HCT116 (cell line): ENCODE measurements at regions not wholly inside any gene's neighbourhood (a gene's known extent, or its start where the extent isn't known, plus 50 kb on each side); places are given as distances from the start of the nearest gene placed in this dataset.

Experiments
- ATAC-seq: fragments of 200-7000 bp; cut with Tn5 transposase; 2 replicates; pipeline ENCODE4 v1.9.1; 2020; ENCODE audit warnings: mild to moderate bottlenecking, moderate library complexity
- BruUV-seq: library from RNA; stranded (reverse); fragments of 400-500 nt; replicated peaks from 2 replicates; lab custom pipeline; 2021; lab: Mats Ljungman, UMichigan
- CTCF ChIA-PET: fragments of 300-600 bp; sonication (Branson Sonifier 250); formaldehyde crosslinking; loops from one replicate; lab custom pipeline; 2021; ENCODE audit warnings: antibody characterized with exemption; lab: Charles Lee
- POLR2A ChIA-PET: fragments of 300-600, 350-600 bp; sonication (Branson Sonifier 250); formaldehyde crosslinking; loops from one replicate; lab custom pipeline; 2021; ENCODE audit warnings: antibody characterized with exemption; lab: Charles Lee
- RAD21 ChIA-PET, 2 experiments: fragments of 300-600 bp; sonication (Branson Sonifier 250); formaldehyde crosslinking; loops; one replicate each; lab custom pipeline; 2023; ENCODE audit warnings: low total read pairs in 2 of 2; ENCODE audit not compliant: uncharacterized antibody in 2 of 2, unreplicated experiment in 2 of 2, low non-redundant PET in 1 of 2; lab: Charles Lee
- DNase-seq: peaks from one replicate; pipeline ENCODE4 v3.0.0-alpha.2; 2010; ENCODE audit warnings: low read depth, low spot score
- H2AFZ ChIP-seq: fragments of 200-600 bp; shearing (Covaris generic), sonication (generic); 2 replicates; pipeline ENCODE4 v1.6.1; 2017; ENCODE audit warnings: low read depth, mixed run types, mixed read lengths, antibody characterized with exemption, low read length; ENCODE audit not compliant: poor library complexity, severe bottlenecking
- H3K27ac ChIP-seq: 2 replicates; pipeline ENCODE4 v1.5.1; 2012; ENCODE audit warnings: low read depth, low read length
- H3K27me3 ChIP-seq: fragments of 200-600 bp; sonication (generic); 2 replicates; pipeline ENCODE4 v1.6.1; 2016; ENCODE audit warnings: mixed run types, low read length, mixed read lengths; ENCODE audit not compliant: insufficient read depth
- H3K36me3 ChIP-seq, 2 experiments: fragments of 200-500 bp in 1 of 2; fragments of 200-600 bp in 1 of 2; sonication (Bioruptor generic) in 1 of 2; sonication (generic) in 1 of 2; 2 replicates each; pipeline versions ENCODE4 v1.5.1 to v1.6.1; 2014 to 2016; ENCODE audit warnings: low read length in 2 of 2, inconsistent platforms in 1 of 2, mixed read lengths in 1 of 2, mixed run types in 1 of 2; ENCODE audit not compliant: insufficient read depth in 2 of 2, control insufficient read depth in 1 of 2
- H3K4me1 ChIP-seq, 2 experiments: fragments of 200-600 bp in 1 of 2; sonication (generic) in 1 of 2; 2 replicates each; pipeline versions ENCODE4 v1.5.1 to v1.6.1; 2012 to 2017; ENCODE audit warnings: low read length in 2 of 2, inconsistent platforms in 1 of 2, mild to moderate bottlenecking in 1 of 2, mixed read lengths in 1 of 2, mixed run types in 1 of 2, moderate library complexity in 1 of 2; ENCODE audit not compliant: insufficient read depth in 2 of 2, control insufficient read depth in 1 of 2
- H3K4me2 ChIP-seq: fragments of 200-600 bp; sonication (generic); 2 replicates; pipeline ENCODE4 v1.6.1; 2017; ENCODE audit warnings: mixed run types, low read length, mixed read lengths
- H3K4me3 ChIP-seq, 2 experiments: fragments of 200-600 bp in 1 of 2; sonication (generic) in 1 of 2; replicated peaks in 1 of 2; 2 replicates each; pipeline ENCODE4 v1.5.1; 2011 to 2016; ENCODE audit warnings: low read length in 2 of 2, control low read depth in 1 of 2, low read depth in 1 of 2, mild to moderate bottlenecking in 1 of 2, mixed read lengths in 1 of 2, mixed run types in 1 of 2
- H3K79me2 ChIP-seq: fragments of 200-600 bp; sonication (generic); 2 replicates; pipeline ENCODE4 v1.6.1; 2017; ENCODE audit warnings: mild to moderate bottlenecking, mixed run types, low read length, moderate library complexity, mixed read lengths; ENCODE audit not compliant: insufficient read depth
- H3K9ac ChIP-seq: fragments of 200-600 bp; sonication (generic); 2 replicates; pipeline ENCODE4 v1.6.1; 2016; ENCODE audit warnings: low read length, mixed read lengths
- H3K9me2 ChIP-seq: fragments of 200-600 bp; sonication (generic), shearing (Covaris generic); 2 replicates; pipeline ENCODE4 v1.6.1; 2017; ENCODE audit warnings: mixed run types, mild to moderate bottlenecking, moderate library complexity; ENCODE audit not compliant: insufficient read depth
- H3K9me3 ChIP-seq, 2 experiments: fragments of 200-500 bp in 1 of 2; fragments of 200-600 bp in 1 of 2; sonication (Bioruptor generic) in 1 of 2; sonication (generic) in 1 of 2; 2 replicates each; pipeline ENCODE4 v1.6.1; 2014 to 2017; ENCODE audit warnings: low read length in 2 of 2, mixed read lengths in 2 of 2, inconsistent platforms in 1 of 2, low read depth in 1 of 2, mild to moderate bottlenecking in 1 of 2, mixed run types in 1 of 2, moderate library complexity in 1 of 2; ENCODE audit not compliant: control insufficient read depth in 1 of 2, insufficient read depth in 1 of 2
- H4K20me1 ChIP-seq: fragments of 200-600 bp; sonication (generic), shearing (Covaris generic); 2 replicates; pipeline ENCODE4 v1.6.1; 2017; ENCODE audit warnings: mixed run types, mild to moderate bottlenecking, moderate library complexity; ENCODE audit not compliant: insufficient read depth
- ATF3 ChIP-seq: IDR thresholded peaks from 2 replicates; pipeline ENCODE4 v1.6.1; 2012
- EGR1 ChIP-seq: IDR thresholded peaks from 2 replicates; pipeline ENCODE4 v1.6.1; 2012; ENCODE audit warnings: low read depth
- ELF1 ChIP-seq: IDR thresholded peaks from 2 replicates; pipeline ENCODE4 v1.6.1; 2012; ENCODE audit warnings: low read depth, borderline replicate concordance
- FOSL1 ChIP-seq: IDR thresholded peaks from 2 replicates; pipeline ENCODE4 v1.6.1; 2012; ENCODE audit warnings: low read depth
- TCF7L2 ChIP-seq: IDR thresholded peaks from 2 replicates; pipeline ENCODE4 v1.7.0; 2011; ENCODE audit warnings: borderline replicate concordance, inconsistent platforms; ENCODE audit not compliant: insufficient read depth, insufficient read length; ENCODE audit errors: extremely low read depth
- ZFX ChIP-seq: fragments of 450-650 bp; IDR thresholded peaks from 2 replicates; pipeline ENCODE4 v1.6.1; 2017
- intact Hi-C: fragments of 100-400 bp; cut with micrococcal nuclease; formaldehyde crosslinking; loops from 2 replicates; pipeline ENCODE4 v1.10.0; 2022
- TF ChIP-seq, protein P1 (sequence below): IDR thresholded peaks from 2 replicates; pipeline ENCODE4 v1.6.1; 2011; ENCODE audit warnings: mild to moderate bottlenecking, low read length, moderate library complexity; ENCODE audit not compliant: insufficient replicate concordance; ENCODE audit errors: extremely low read depth

GRCh38 chr21:27739187-27739586 is 772.3 kb upstream of the ADAMTS5 start:
- H3K79me2 ChIP-seq = no peaks in the 10 kb centered on the region
- ATAC-seq (no peak), DNase-seq (no peak)
- ChIA-PET POLR2A (no interaction called here), RAD21 (no interaction called here), CTCF (no interaction called here)
- H3K27ac ChIP-seq = no peak overlapping the region
- intact Hi-C loops = no loop called here
- H3K9me2 ChIP-seq = no peaks in the 10 kb centered on the region
- no peak overlapping the region for H3K9ac ChIP-seq
- no peaks in the 10 kb centered on the region for H3K36me3 ChIP-seq
- no TSS peak for BruUV-seq
- H3K9me3 ChIP-seq = peaks cover 9 to 22% of the 10 kb centered on the region in 2 experiments; a peak in 2 of 4 replicates
- no peaks in the 10 kb centered on the region for H4K20me1 ChIP-seq
- H3K27me3 ChIP-seq = no peaks in the 10 kb centered on the region
- no peak overlapping the region for H3K4me2 ChIP-seq
- no peak overlapping the region for H2AFZ ChIP-seq
- TF ChIP-seq ZFX (no peak), FOSL1 (no peak)
- no peaks in the 10 kb centered on the region for H3K4me1 ChIP-seq
- H3K4me3 ChIP-seq = no peak overlapping the region

DNA sequence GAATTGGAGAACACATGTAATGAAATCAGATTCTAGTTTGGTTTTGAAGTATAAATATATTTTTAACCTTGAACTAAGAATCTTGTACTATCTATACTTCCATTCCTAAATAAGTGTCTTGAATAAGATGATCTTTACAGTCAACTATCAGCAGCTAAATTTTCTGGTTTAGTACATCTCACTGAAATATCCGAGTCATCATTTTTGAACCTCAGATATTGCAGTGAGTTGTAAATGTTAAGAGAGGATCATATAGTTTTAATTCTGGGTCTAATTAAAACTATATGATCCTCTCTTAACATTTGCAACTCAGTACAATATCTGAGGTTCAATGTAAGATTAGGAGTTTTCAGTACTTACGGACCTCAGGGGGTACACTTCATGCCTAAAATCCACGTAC is 768.8 kb upstream of the ADAMTS5 start:
- ChIA-PET POLR2A (no interaction called here), CTCF (no interaction called here)
- Histone ChIP-seq H3K36me3 (no peaks in the 10 kb centered on the region), H3K27me3 (no peaks in the 10 kb centered on the region), H2AFZ (no peak overlapping the region), H3K4me2 (no peak overlapping the region), H4K20me1 (no peaks in the 10 kb centered on the region)
- BruUV-seq = no TSS peak
- DNase-seq = no peak
- no peak for TF ChIP-seq ELF1
- TF ChIP-seq EGR1 = no peak
- TF ChIP-seq TCF7L2 = no peak
- TF ChIP-seq ATF3 = no peak
- TF ChIP-seq, protein P1, sequence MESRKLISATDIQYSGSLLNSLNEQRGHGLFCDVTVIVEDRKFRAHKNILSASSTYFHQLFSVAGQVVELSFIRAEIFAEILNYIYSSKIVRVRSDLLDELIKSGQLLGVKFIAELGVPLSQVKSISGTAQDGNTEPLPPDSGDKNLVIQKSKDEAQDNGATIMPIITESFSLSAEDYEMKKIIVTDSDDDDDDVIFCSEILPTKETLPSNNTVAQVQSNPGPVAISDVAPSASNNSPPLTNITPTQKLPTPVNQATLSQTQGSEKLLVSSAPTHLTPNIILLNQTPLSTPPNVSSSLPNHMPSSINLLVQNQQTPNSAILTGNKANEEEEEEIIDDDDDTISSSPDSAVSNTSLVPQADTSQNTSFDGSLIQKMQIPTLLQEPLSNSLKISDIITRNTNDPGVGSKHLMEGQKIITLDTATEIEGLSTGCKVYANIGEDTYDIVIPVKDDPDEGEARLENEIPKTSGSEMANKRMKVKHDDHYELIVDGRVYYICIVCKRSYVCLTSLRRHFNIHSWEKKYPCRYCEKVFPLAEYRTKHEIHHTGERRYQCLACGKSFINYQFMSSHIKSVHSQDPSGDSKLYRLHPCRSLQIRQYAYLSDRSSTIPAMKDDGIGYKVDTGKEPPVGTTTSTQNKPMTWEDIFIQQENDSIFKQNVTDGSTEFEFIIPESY = no peak
- TF ChIP-seq, all 23 proteins: peak for 0
- Histone ChIP-seq H3K4me1 (no peaks in the 10 kb centered on the region), H3K4me3 (no peak overlapping the region), H3K9me2 (no peaks in the 10 kb centered on the region), H3K79me2 (no peaks in the 10 kb centered on the region), H3K27ac (no peak overlapping the region), H3K9me3 (peaks cover 4 to 29% of the 10 kb centered on the region in 2 experiments; a peak in 3 of 4 replicates), H3K9ac (no peak overlapping the region)
- RAD21 ChIA-PET = no interaction called here
- ATAC-seq = no peak
- intact Hi-C loops = no loop called here
